NCI-H1694 treated with DMSO at 0.1 percent for 48 hours (cell line): ENCODE measurements at regions not wholly inside any gene's neighbourhood (a gene's known extent, or its start where the extent isn't known, plus 50 kb on each side); places are given as distances from the start of the nearest gene placed in this dataset.
A peak's percentile ranks its signal among the peaks of the same experiment; 100 is the strongest.
"Not testable (repeated sequence)": the region's sequence is repeated elsewhere in the genome, so short reads cannot be mapped to it uniquely, and the experiment has no call there.

ENCODE experiments used
- DNase-seq: peaks from one replicate; lab custom pipeline; 2025; lab: John Stamatoyannopoulos, UW

- no peak for DNase-seq
Measured at GRCh38 chr6:115441651-115442050, 619.0 kb downstream of the FRK start.

GRCh38 chr6:115415378-115415777 lies 645.3 kb downstream of the FRK start:
- no peak for DNase-seq

- not testable (repeated sequence) for DNase-seq
Measured at GRCh38 chr6:115414916-115415315, 645.8 kb downstream of the FRK start.

- DNase-seq: no peak
Measured at GRCh38 chr6:115411756-115412155, 648.9 kb downstream of the FRK start.

- DNase-seq: peak; percentile 63
Measured at GRCh38 chr6:115404446-115404845, 656.2 kb downstream of the FRK start.

GRCh38 chr6:115398607-115399006 lies 662.1 kb downstream of the FRK start:
- no peak for DNase-seq

GRCh38 chr6:115396112-115396906 lies 664.4 kb downstream of the FRK start:
- DNase-seq: no peak

GRCh38 chr6:115393821-115394220 lies 666.9 kb downstream of the FRK start:
- no peak for DNase-seq

- DNase-seq: no peak
Measured at GRCh38 chr6:115370202-115370601, 690.5 kb downstream of the FRK start.

- no peak for DNase-seq
Measured at GRCh38 chr6:115365783-115366182, 694.9 kb downstream of the FRK start.

- no peak for DNase-seq
Measured at GRCh38 chr6:115363379-115363778, 697.3 kb downstream of the FRK start.

GRCh38 chr6:115362234-115362633 lies 698.5 kb downstream of the FRK start:
- DNase-seq: no peak

GRCh38 chr6:115360602-115361325 lies 699.9 kb downstream of the FRK start:
- no peak for DNase-seq

- no peak for DNase-seq
Measured at GRCh38 chr6:115358616-115359015, 702.1 kb downstream of the FRK start.

- DNase-seq: no peak
Measured at GRCh38 chr6:115356371-115356770, 704.3 kb downstream of the FRK start.

GRCh38 chr6:115323001-115323400 lies 737.7 kb downstream of the FRK start:
- no peak for DNase-seq

- no peak for DNase-seq
Measured at GRCh38 chr6:115319823-115320222, 740.9 kb downstream of the FRK start.

- no peak for DNase-seq
Measured at GRCh38 chr6:115310156-115310555, 750.5 kb downstream of the FRK start.

- no peak for DNase-seq
Measured at GRCh38 chr6:115302731-115303130, 758.0 kb downstream of the FRK start.

- DNase-seq: no peak
Measured at GRCh38 chr6:115287467-115287866, 773.2 kb downstream of the FRK start.

GRCh38 chr6:115276881-115277565 lies 783.7 kb downstream of the FRK start:
- DNase-seq: no peak

GRCh38 chr6:115272311-115272710 lies 788.4 kb downstream of the FRK start:
- no peak for DNase-seq

GRCh38 chr6:115271434-115271833 lies 789.3 kb downstream of the FRK start:
- no peak for DNase-seq
